ENCODE measurements at regions not wholly inside any gene's neighbourhood (a gene's known extent, or its start where the extent isn't known, plus 50 kb on each side); places are given as distances from the start of the nearest gene placed in this dataset.

- intact Hi-C loops (cut with DNase I) = no loop called here
- Histone ChIP-seq H3K4me3 (no peak overlapping the region), H3K36me3 (no peaks in the 10 kb centered on the region), H3K27ac (no peak overlapping the region), H3K27me3 (no peaks in the 10 kb centered on the region), H3K4me1 (peaks cover 0 to 3% (median 0%) of the 10 kb centered on the region in 9 donors), H3K9me3 (no peaks in the 10 kb centered on the region)
- WGBS, 2 donors = 92 to 94% methylated on average over 4 of the region's 4 CpGs
- no peak for TF ChIP-seq CTCF (IDR thresholded peaks at IDR 0.05)
- ATAC-seq (no peak), DNase-seq (no peak)
These were observed 118.6 kb upstream of the ATP8B1 start for GRCh38 chr18:57921708-57922107.

- Histone ChIP-seq H3K4me1 (peaks cover 0 to 12% (median 3%) of the 10 kb centered on the region in 9 donors), H3K27me3 (no peaks in the 10 kb centered on the region), H3K4me3 (no peak overlapping the region), H3K9me3 (no peaks in the 10 kb centered on the region), H3K36me3 (no peaks in the 10 kb centered on the region), H3K27ac (no peak overlapping the region)
- DNase-seq (no peak), ATAC-seq (no peak)
- intact Hi-C loops (cut with DNase I) = no loop called here
- WGBS, 2 donors = 82 to 84% methylated on average over 1 of the region's 1 CpG
- no peak for TF ChIP-seq CTCF (IDR thresholded peaks at IDR 0.05)
These were observed 116.9 kb upstream of the ATP8B1 start for GRCh38 chr18:57920036-57920435.

GRCh38 chr18:57918601-57919000 is 115.5 kb upstream of the ATP8B1 start:
- no peak for ATAC-seq
- 83 to 84% methylated on average over 3 of the region's 3 CpGs for WGBS, 2 donors
- DNase-seq = no peak
- no peaks in the 10 kb centered on the region for H3K9me3 ChIP-seq
- H3K36me3 ChIP-seq = no peaks in the 10 kb centered on the region
- no peak overlapping the region for H3K4me3 ChIP-seq
- no peaks in the 10 kb centered on the region for H3K27me3 ChIP-seq
- peaks cover 0 to 12% (median 3%) of the 10 kb centered on the region in 9 donors for H3K4me1 ChIP-seq
- no peak overlapping the region for H3K27ac ChIP-seq
- intact Hi-C loops (cut with DNase I) = no loop called here
- no peak for TF ChIP-seq CTCF (IDR thresholded peaks at IDR 0.05)

GRCh38 chr18:57916684-57917083 is 113.6 kb upstream of the ATP8B1 start:
- peak overlapping the region in 4 of 10 donors; percentile 22 to 39 (median 32) for H3K27ac ChIP-seq
- H3K36me3 ChIP-seq = no peaks in the 10 kb centered on the region
- peaks cover 0 to 12% (median 3%) of the 10 kb centered on the region in 9 donors for H3K4me1 ChIP-seq
- no peaks in the 10 kb centered on the region for H3K27me3 ChIP-seq
- H3K9me3 ChIP-seq = no peaks in the 10 kb centered on the region
- intact Hi-C loops (cut with DNase I) = no loop called here
- no peak for TF ChIP-seq CTCF (IDR thresholded peaks at IDR 0.05)
- H3K4me3 ChIP-seq = no peak overlapping the region
- ATAC-seq (no peak), DNase-seq (no peak)
- WGBS, 2 donors = 66 to 74% methylated on average over 3 of the region's 3 CpGs

All from heart right ventricle (tissue), 16 donors.